ENCODE measurements at regions not wholly inside any gene's neighbourhood (a gene's known extent, or its start where the extent isn't known, plus 50 kb on each side); places are given as distances from the start of the nearest gene placed in this dataset.
A peak's percentile ranks its signal among the peaks of the same experiment; 100 is the strongest.

GRCh38 chr4:178633263-178633662 lies 1191.0 kb upstream of the AGA start:
- DNase-seq, result no peak

DNA sequence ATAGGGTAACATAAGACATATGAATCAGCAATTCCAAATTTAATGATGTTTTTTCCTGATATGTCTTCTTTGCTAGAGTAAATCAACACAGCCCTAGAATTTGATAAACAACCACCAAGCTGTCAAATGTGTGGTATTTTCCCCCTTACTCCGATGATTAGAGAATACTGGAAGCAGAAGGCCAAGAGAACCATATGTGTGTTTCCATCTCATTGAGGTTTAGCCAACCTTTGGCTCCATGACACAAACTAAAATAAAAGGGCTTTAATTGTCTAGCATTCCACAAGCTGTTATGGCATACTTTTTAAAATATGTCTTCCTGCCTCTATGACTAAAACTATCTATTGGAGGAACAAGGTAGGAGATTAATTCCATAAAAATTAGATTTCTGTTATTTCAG lies 1222.4 kb upstream of the AGA start:
- DNase-seq, result no peak

- DNase-seq, result no peak
Observed at GRCh38 chr4:178665916-178666315, 1223.7 kb upstream of the AGA start.

DNA sequence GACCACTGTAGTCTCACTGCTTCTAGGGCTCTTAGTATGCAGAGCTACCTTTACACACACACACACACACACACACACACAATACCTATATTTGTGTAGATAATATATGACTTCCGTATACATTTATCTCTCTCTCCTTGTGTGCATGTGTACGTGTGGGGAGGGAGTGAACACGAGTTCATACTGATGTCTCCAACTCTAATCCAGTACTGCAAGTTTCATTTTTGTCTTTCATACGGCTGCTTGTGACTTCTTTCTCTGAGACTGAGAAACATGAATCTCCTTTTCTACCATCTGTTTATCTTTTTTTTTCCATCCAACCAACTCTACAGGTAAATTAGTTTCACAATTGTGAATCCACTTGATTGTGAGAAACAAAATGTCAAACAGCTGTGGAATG lies 1229.5 kb upstream of the AGA start:
- DNase-seq, result no peak

DNA sequence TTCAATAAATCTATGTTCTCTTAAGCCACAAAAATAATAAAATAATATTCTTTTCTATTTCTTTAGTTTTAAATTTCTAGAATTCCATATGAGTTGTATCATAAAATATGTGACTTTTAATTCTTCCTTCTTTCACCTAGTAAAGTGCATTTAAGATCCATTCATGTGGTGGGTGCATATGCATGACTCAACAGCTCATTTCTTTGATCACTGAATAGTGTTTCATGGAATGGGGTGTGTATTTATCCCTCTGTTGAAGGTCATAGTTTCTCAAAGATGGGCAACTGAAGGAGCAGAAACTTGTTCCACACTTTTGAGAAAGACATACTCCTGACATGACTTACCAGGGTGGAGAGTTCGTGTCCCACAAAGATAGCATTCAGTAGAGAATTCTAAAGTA lies 1230.3 kb upstream of the AGA start:
- no peak for DNase-seq

GRCh38 chr4:178681871-178682270 lies 1239.6 kb upstream of the AGA start:
- no peak for DNase-seq

DNA sequence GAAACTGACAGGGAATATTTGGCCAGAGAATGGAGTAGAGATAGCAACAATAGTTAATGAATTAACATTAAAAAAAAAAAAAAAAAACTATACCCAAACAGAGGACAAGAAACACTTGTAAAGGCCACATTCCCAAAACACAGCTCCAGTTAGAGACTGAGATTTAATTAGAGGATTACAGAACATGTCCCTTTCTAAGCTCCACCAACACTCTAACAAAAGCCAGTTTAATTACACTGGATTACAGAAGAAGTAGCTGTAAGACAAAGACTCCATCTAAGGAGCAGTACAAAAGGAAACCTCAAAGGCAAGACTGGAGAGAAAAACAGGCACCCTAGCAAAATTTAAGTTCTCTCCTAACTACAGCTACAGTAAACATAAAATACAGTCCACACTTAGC lies 1247.7 kb upstream of the AGA start:
- no peak for DNase-seq

DNA sequence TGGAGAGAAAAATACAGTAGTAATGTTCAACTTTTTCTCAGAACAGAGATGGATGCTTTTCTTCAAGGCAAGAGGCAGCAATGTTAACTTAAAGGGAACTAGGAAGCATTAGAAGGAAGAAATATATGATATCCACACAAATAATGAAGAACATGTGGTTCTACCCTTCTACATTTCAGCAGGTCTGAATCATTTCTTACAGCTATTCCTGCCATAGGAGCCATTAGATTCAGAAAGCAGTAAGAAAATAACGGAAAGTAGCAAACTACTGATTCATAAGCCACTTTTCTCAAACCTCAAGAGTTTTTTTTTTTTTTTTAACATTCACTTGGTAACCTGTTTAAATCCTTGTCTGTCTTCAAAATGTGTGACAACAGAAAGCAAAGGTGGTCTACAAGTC lies 1251.6 kb upstream of the AGA start:
- DNase-seq, result no peak

DNA sequence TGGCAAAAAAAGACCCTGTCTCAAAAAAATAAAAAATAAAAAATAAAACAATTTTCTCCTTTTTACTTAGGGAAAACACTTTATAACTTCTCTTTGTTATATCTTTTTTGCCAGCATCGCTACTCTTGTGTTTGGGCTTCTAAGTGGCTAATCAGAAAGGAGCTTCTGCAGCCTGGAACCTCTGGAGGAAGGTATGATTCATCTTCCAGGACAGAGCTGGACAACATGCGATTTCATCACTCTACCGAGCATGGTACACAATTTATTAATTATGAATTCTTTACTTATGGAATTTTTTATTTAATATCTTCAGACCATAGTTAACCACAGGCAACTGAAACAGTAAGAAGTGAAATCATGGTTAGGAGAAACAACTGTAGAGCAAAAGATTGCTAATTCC lies 1254.3 kb upstream of the AGA start:
- no peak for DNase-seq

GRCh38 chr4:178712486-178712885 lies 1270.2 kb upstream of the AGA start:
- no peak for DNase-seq

GRCh38 chr4:178738026-178738425 lies 1295.8 kb upstream of the AGA start:
- DNase-seq, result no peak

DNA sequence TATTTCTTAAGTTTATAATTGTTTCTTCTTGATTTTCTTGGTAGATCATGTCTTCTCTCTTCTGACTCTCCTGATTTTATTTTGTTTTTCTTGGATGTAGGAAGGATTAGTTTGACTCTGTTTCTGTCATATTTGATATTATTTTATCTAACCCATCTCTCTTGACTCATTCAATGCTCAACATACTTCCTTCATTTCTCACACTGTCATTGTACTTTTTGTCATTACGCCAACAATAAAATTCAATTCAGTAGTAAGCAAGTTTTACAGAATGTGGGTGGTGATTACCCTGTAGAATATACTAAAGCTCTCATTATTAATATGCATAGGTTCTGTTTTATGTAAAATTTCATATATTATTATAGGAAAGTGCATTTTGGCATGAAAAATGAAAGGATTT lies 1303.0 kb upstream of the AGA start:
- DNase-seq, result no peak

GRCh38 chr4:178752954-178753525 lies 1310.8 kb upstream of the AGA start:
- DNase-seq, result no peak

DNA sequence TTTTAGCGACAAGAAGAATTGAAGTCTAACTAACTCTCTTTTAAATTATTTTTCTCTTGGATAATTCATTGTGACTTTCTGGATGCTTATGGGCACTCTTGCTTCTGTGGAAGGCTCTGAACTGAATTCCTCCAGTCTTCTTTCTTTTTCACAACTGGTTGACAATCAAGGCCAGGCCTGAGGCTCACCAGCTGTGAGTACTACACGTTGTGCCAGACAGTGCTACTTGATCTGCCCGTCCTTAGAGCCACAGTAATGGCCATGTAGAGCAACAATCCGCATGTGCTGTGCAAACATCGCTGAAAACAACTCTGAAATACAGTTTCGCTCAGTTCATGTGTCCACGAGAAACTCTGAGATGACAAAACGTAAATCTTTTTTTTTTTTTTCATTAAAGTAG lies 1336.3 kb upstream of the AGA start:
- no peak for DNase-seq

DNA sequence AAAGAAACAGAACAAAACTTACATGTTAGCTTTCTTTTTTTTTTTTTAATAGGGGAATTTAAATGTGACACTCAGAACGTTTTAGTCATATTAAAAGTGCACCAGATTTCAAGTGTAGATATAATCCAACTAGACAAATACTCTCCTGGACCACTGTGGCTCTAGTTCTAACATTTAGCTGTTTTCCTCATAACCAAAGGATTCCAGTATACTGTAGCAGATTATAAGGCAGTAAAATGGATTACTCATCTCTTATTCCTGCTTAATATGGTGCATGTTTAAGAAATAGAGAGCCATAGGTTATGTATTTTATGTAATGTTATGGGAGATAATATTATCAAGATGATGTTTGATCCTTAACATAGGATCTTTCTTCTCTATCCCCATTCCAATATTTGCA lies 1339.5 kb upstream of the AGA start:
- DNase-seq, result no peak

GRCh38 chr4:178784491-178784890 lies 1342.3 kb upstream of the AGA start:
- no peak for DNase-seq

GRCh38 chr4:178789279-178789678 lies 1347.0 kb upstream of the AGA start:
- no peak for DNase-seq

DNA sequence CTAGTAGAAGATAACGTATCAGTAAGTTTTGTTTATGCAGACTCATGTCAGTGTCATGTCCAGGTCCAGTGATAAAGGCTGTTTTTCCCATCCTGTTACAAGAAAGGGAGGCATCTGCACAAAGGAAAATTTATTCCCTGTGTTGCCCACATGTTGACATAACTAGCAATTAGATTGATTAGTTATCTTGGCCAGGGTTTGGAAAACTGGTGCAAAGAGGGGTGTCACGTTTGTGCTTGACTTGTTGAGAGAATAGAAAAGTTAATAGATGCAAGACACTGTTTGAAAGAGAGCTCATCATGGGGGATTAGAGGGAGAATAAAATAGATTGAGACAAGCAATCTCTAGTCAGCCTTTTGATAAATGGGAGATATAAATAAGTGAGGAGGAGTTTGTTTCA lies 1357.0 kb upstream of the AGA start:
- DNase-seq, result peak; percentile 40

DNA sequence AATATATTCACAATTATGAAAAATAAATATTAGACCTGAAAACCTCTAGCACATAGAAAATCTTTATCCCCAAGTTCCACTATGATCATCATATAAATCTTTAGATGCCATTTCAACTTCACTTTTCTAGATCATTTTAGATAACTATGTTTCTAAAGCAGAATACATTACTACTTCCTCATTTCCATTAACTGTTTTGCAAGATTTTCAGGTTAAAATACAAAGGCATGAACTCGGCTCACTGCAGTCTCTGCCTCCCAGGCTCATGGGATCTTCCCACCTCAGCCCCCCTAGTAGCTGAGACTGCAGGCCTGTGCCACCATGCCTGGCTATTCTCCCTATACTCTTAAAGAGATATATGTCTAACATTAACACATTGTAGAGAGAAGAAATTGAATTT lies 1365.9 kb upstream of the AGA start:
- DNase-seq, result no peak

GRCh38 chr4:178809921-178810320 lies 1367.7 kb upstream of the AGA start:
- DNase-seq, result no peak

DNA sequence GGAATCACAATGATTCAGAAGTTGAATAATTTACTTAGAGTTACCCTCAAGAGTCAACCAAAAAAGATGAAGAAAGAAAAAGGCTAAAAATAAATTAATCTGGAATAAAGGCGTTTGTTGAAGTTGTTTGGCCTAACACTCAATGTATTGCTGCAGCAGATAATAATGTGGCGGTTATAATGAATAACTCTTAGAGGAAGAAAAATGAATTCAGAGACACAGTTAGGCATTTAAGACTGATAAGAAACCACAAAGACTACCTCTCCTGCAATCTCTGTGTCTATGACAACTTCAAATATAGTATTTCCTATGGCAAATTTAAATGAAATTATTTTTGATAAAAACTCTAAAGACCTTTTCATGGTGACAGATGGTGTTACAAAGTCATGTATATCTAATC lies 1369.1 kb upstream of the AGA start:
- no peak for DNase-seq

- no peak for DNase-seq
Observed at GRCh38 chr4:178812866-178813265, 1370.6 kb upstream of the AGA start.

DNA sequence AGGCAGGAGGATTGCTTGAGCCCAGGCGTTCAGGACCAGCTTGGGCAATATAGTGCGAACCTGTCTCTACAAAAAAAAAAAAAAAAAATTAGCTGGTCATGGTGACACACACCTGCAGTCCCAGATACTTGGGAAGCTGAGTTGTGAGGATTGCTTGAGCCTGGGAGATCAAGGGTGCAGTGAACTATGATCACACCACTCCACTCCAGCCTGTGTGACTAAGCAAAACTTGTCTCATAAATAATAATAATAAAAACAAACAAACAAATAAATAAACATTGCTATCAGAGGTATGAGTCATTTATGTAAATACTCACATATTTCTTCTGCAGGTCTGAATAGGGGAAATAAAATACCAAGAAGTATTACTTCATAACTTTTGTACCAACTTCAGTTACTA lies 1372.7 kb upstream of the AGA start:
- no peak for DNase-seq

- no peak for DNase-seq
Observed at GRCh38 chr4:178823673-178824295, 1381.5 kb upstream of the AGA start.

DNA sequence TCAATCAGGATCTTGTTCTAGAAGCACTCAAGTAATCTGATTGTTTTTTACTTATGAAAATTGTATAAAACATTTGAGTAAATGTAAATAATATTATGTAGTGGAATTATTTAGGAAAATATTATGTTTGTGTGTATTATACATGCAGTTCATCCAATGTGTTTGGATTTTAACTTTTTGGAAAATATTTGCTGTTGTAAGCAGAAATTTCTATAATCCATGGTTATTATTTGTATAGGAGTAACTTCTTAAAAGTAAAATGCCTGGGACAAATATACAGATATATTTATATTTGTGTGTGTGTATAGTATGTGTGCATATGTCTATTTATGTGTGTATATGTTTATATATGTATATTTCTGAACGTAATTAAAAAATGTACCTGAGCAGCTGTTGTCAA lies 1394.6 kb upstream of the AGA start:
- no peak for DNase-seq

- no peak for DNase-seq
Observed at GRCh38 chr4:178838776-178839175, 1396.5 kb upstream of the AGA start.
